NCI-H526 treated with DMSO at 0.1 percent for 48 hours (cell line): ENCODE measurements at regions not wholly inside any gene's neighbourhood (a gene's known extent, or its start where the extent isn't known, plus 50 kb on each side); places are given as distances from the start of the nearest gene placed in this dataset.

Experiments
- DNase-seq: peaks from one replicate; lab custom pipeline; 2025; lab: John Stamatoyannopoulos, UW

GRCh38 chr5:60185231-60186099 lies 291.9 kb upstream of the PDE4D start:
- no peak for DNase-seq

GRCh38 chr5:60184606-60185005 lies 291.1 kb upstream of the PDE4D start:
- no peak for DNase-seq

- DNase-seq, result no peak
Measured at GRCh38 chr5:60183881-60184280, 290.4 kb upstream of the PDE4D start.

GRCh38 chr5:60178101-60178500 lies 284.6 kb upstream of the PDE4D start:
- DNase-seq, result no peak

DNA sequence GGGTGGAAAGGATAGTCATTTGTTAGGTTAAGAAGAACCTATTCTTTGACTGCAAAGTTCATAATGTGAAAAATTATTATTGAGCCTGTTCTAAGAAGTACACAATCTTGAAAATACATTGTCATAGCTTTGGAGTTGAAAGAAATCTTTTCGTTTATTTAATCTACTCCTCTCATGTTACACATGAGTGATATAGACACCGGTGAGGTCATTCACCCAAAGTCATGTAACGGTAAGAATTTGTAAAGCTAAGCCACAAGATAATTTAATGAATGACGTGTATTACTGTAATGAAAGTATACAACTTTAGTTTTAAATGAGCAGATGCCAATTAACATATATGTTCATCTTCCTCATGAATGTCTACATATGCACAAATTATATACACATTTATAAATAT lies 284.1 kb upstream of the PDE4D start:
- DNase-seq, result no peak

- no peak for DNase-seq
Measured at GRCh38 chr5:60173667-60174066, 280.1 kb upstream of the PDE4D start.

- no peak for DNase-seq
Measured at GRCh38 chr5:60163762-60164161, 270.2 kb upstream of the PDE4D start.

DNA sequence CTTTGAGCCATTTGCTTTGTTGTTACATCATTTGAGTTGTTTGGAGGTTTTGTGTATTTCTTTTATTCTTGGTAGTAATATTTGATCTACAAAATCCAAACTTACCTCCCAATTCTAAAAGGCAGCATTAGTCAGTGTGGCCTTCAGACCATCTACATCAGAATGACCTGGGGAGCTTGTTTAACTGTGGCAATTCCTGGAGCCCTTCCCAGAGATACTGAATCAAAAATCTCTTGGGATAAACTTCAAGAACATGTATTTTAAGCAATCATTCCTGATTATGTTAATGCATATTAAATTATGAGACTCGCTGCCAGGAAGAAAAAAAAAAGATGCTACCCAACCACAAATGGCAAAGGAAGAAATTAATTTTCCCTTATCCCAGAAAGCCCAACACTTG lies 268.9 kb upstream of the PDE4D start:
- no peak for DNase-seq

DNA sequence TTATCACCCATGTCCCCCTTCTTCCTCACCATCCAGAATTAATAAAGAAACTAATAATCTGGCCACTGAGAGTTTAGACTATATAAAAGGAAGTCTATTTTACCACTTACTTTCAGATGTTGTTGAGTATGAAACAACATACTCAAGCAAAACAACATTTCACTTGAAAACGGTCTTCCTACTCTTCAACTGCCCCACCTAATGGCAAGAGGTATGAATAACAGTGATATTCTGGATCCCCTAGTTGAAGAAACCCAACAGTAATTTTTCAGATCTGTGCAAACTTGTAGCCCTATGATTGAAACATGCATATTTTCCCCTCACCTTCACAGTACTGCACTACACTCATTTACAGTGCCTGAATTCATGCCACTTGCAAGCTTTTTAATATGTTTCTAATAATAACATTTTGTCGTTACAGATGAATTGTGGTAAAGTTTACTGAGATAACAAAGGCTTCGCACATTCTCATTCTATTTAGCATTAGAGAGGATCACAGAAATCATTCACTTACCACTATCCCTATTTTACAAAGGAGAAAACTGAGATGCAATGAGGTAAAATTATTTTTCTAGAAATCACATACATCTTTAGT lies 267.9 kb upstream of the PDE4D start:
- DNase-seq, result no peak

DNA sequence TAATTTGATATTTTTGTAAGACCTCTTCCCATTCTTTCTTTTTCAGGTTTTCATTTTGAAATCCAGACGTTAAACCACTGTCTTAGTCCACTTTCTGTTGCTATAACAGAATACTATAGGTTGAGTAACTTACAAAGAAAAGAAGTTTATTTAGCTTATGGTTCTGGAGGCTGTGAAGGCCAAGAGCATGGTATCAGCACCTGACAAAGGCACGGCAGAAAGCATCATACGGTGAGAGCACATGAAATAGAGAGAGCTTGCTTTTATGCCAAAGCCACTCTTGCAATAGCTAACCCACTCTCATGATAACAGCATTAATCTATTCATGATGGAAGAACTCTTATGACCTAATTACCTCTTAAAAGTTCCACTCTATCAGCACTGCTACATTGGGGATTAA lies 255.6 kb upstream of the PDE4D start:
- DNase-seq, result no peak

GRCh38 chr5:60148366-60148765 lies 254.8 kb upstream of the PDE4D start:
- DNase-seq, result no peak

DNA sequence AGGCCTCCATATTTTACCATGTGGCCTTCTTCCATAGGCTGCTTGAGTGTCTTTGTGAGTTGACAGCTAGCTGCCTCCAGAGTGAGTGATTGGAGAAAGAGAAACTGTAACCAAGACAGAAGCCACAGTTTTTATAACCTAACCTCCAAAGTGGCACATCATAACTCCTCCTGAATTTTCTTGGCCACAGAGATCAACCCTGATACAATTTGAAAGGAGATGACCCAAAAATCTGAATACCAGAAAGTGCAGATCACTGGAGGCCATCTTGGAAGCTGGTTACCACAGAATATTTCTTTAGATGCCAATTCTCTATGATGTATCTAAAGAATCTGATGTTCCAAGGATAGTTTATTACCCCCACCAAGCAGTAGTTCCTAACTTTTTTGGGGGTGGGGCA lies 254.3 kb upstream of the PDE4D start:
- no peak for DNase-seq

DNA sequence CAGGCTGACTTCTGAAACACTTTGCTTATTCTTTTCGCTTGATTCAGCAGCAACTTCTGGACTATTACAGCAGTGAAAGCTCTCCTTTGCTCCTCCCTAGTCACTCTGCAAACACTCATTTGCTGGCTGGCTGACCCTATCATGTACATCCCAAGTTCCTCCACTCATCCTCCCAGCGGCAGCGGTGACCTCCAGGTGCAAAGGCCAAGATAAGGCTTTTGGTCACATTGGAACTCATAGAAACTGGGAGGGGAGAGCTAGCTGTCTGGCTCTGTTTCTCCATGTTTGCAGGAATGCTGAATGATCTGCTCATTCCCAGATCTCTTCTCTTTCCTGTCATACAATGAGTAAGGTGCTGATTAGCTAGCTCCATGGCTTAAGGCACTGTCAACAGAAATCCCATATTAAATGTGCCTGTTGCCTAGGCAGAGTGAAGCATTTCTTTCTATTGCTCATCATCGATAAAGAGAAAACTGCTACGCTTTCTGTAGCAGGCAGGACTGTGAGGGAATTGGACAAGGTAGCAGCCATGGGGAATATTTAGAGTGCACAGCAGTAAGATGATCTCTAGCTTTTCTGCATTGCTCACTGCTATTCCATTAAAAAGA lies 250.5 kb upstream of the PDE4D start:
- no peak for DNase-seq

- no peak for DNase-seq
Measured at GRCh38 chr5:60141119-60141518, 247.6 kb upstream of the PDE4D start.

- no peak for DNase-seq
Measured at GRCh38 chr5:60136841-60137240, 243.3 kb upstream of the PDE4D start.

DNA sequence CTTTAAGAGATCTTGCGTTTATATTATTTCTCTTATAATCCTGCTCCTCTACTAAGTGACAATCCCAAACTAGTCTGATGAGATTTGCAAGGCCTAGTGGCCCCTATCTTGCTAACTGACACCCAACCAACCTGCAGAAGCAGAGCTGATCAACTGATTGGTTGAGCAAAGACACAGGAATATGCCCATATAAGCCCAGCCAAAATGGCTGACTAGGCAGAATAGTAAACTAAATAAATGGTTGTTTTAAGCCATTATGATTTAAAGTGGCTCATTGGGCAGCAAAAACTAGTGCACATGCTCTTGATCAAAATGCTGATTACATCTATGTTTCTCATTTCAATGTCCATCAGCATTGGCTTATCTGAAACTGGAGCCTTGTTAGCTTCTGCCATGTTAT lies 238.0 kb upstream of the PDE4D start:
- DNase-seq, result no peak

DNA sequence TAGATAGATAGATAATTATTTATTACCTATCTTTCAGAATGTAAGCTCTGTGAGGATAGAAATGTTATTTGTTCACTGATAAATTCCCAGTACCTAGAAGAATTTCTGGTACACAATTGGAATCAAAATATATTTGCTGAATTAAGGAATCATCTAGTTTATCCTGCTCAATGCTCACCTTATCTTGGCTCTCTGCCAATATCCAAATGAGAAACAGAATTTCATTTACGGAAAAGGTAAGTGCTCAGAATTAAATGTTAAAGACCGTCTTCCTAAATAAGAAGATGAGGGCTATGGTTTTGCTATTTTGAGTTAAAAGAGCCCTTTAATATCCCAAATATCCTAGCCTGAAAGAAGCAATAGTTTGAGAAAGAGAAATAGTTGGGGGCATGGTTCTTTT lies 232.1 kb upstream of the PDE4D start:
- DNase-seq, result no peak

DNA sequence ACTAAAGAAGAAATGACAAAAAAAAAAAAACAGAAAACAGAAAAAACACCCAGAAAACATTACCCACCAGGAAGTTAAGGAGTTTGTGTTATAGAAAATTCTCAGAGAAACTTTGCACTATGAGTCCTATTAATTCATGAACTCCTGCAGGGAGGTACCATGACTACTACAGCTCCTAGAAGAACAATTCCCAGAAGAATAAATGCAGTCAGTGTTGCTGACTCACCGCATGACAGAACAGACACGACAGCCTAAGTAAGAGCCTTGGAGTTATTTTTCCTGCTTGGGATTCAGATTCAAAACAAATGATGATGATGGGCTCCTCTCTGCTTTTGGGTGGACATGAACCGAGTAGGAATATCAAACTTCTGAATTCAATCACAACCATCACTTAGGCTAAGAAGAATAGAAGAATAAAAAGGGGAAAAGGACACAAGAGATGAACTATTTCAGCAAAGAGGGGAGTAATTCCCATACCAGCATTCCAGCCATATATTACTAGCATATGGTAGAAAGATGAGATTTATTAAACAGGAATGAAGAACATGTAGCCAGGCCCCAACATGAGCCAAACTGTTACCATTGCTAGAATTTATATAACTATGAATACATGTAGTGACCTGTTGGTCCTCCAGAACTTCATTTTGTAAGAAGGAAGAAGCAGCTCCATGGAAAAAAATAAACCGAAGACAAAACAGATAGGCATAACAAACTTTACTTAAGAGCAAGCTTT lies 209.6 kb upstream of the PDE4D start:
- no peak for DNase-seq

DNA sequence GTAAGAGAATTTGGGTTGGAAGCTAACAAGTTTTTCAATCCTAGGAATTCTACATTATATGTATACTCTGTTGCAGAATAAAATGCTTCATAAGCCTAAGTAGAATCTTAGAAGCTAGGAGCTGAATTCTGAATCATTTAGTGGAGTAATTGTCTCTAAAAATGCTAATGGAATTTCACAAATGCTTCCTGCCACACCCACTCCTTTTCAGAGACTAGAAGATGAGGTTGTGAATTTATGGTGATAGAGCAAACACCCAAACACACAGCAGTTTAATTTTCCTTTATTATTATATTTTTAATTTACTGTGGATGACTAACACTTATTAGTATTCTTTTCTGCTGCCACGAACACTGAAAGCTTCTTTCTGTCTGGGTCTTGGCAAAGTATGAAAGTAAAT lies 208.0 kb upstream of the PDE4D start:
- DNase-seq, result no peak

DNA sequence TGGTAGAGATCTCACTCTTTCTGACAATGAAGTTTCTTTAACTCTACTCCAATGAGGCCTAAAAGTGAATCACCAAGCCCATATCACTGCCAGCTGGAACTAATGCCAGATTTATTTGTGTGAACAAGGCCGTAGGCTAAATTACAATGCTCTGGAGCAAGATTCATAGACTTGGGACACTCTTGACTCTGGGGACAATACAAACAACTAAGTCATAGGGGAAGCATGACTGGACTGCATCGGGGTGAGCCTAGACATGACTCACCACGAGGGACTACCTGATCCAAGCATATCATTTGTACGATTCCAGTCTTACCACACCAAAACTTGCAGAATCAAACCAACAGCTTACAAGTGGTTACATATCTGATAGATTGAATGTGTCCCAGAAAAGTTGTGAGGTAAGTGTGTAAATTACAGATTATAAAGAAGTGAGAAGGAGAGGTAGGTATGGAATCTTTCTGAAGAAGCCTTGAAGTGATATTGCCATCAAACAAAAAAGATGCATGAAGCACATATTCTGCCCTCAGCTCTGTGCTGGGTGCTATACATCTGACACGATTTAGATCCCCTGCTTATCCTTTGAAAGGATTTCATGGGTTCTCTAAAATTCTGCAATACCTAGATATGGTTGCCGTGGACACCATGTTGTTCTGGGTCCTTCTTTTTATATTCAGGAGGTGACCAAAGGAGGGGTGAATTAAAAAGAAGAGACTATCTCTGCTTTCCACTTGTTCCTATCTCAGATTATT lies 199.3 kb upstream of the PDE4D start:
- DNase-seq, result no peak

GRCh38 chr5:60086583-60086982 lies 193.1 kb upstream of the PDE4D start:
- no peak for DNase-seq

DNA sequence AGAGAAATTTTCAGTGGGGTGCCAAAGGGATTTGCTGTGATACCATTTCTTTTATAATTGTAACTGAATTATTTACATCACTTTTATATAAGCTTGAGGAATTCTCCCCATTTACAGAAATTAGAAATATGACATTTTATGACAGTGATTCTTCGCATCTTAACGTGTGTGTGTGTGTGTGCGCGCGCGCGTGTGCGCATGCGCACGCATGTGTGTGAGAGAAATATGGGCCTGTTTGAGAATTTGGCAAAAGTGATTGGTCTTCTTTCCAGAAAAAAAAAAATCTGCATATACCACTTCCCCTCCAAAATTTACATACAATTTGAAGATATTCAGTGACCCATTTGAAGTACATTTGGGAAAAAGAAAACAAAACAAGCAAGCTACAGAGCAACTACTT lies 190.7 kb upstream of the PDE4D start:
- DNase-seq, result no peak
